ENCODE measurements at regions not wholly inside any gene's neighbourhood (a gene's known extent, or its start where the extent isn't known, plus 50 kb on each side); places are given as distances from the start of the nearest gene placed in this dataset.

GRCh38 chr3:75294124-75294523 is 370.0 kb upstream of the FRG2C start:
- TF ChIP-seq JUND (IDR thresholded peaks at IDR 0.05): no peak
- no peak for TF ChIP-seq ZBTB33 (IDR thresholded peaks at IDR 0.05; ENCODE audit: extremely low read depth, insufficient replicate concordance, low read length)
- TF ChIP-seq ATF3 (IDR thresholded peaks at IDR 0.05): no peak
- TF ChIP-seq CEBPB (IDR thresholded peaks at IDR 0.05; ENCODE audit: low read depth): no peak
- TF ChIP-seq POLR2A (IDR thresholded peaks at IDR 0.05; ENCODE audit: borderline replicate concordance, extremely low read depth, insufficient read depth, insufficient read length): no peak
- TF ChIP-seq CTCF (IDR thresholded peaks at IDR 0.05 in 2 of 3, conservative IDR thresholded peaks at IDR 0.05 in 1 of 3; ENCODE audit: borderline replicate concordance in 1 of 3, insufficient read depth in 1 of 3, low read depth in 2 of 3, low read length in 2 of 3): peak; percentile 53 to 67 (median 57); a peak in 5 of 6 replicates
- TF ChIP-seq ZFX (IDR thresholded peaks at IDR 0.05): no peak
- TF ChIP-seq EZH2 (IDR thresholded peaks at IDR 0.05): no peak
- no peak for TF ChIP-seq POLR2AphosphoS5 (IDR thresholded peaks at IDR 0.05; ENCODE audit: low read depth, low read length)
- no peak for TF ChIP-seq ELF1 (IDR thresholded peaks at IDR 0.05; ENCODE audit: borderline replicate concordance, low read depth)

Measured in HCT116 (cell line).